A673 (cell line): ENCODE measurements at regions not wholly inside any gene's neighbourhood (a gene's known extent, or its start where the extent isn't known, plus 50 kb on each side); places are given as distances from the start of the nearest gene placed in this dataset.

ENCODE experiments used
- CTCF ChIP-seq: fragments of 300-800, 200-600 bp; sonication (generic); conservative IDR thresholded peaks from 2 replicates; pipeline ENCODE4 v1.5.1; 2017; ENCODE audit warnings: low read depth, mild to moderate bottlenecking, antibody characterized with exemption, low read length, moderate library complexity, mixed read lengths
- EZH2 ChIP-seq: fragments of 200-600 bp; sonication (generic); IDR thresholded peaks from 2 replicates; pipeline ENCODE4 v1.6.1; 2017; ENCODE audit warnings: borderline replicate concordance, low read depth, mild to moderate bottlenecking, mixed read lengths, antibody characterized with exemption, low read length; ENCODE audit not compliant: poor library complexity, severe bottlenecking

- TF ChIP-seq CTCF = no peak
- TF ChIP-seq EZH2 = no peak
These were observed 451.4 kb upstream of the PDE3A start for GRCh38 chr12:19916974-19917373.
